ENCODE measurements at regions not wholly inside any gene's neighbourhood (a gene's known extent, or its start where the extent isn't known, plus 50 kb on each side); places are given as distances from the start of the nearest gene placed in this dataset.

DNA sequence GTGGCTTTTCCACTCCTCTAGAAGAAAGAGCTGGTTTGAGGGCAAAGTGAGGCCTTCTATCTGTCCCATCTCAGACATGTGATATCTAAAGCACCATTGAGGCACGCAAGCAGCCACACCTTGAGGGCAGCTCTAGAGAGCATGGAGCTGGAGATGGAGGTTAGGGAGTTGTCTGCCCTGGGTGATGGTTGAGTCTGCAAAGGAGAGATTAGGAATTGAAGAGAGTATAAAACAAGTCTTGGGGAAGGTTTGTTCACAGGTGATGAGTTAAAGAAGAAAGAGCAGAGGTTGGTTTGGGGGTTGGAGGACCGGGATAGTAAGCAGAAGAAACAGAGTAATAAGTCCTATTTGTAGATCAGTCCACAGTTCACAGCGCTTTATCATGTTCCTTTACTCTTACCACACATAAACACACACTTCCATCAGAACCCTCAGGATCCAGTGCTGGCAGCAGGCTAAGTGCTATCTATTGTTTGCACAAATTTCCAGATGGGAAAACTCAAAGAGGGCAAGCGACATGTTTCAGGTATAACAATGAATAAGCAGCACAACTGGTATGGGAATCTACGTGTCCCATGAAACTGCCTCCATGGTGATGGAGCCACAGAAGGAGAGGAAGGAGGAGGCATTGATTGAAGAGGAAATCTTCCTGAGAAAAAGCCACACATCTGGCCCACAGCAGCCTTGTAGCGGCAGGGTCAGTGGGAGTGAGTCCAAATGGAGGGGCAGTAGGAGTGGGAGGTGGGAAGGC, 65.8 kb downstream of the RASSF10 start:
- 84% methylated on average over 6 of the region's 6 CpGs for WGBS
- no peak overlapping the region for H3K27ac ChIP-seq
- H3K9me3 ChIP-seq = no peaks in the 10 kb centered on the region
- H3K36me3 ChIP-seq = no peaks in the 10 kb centered on the region
- TF ChIP-seq, protein P1, sequence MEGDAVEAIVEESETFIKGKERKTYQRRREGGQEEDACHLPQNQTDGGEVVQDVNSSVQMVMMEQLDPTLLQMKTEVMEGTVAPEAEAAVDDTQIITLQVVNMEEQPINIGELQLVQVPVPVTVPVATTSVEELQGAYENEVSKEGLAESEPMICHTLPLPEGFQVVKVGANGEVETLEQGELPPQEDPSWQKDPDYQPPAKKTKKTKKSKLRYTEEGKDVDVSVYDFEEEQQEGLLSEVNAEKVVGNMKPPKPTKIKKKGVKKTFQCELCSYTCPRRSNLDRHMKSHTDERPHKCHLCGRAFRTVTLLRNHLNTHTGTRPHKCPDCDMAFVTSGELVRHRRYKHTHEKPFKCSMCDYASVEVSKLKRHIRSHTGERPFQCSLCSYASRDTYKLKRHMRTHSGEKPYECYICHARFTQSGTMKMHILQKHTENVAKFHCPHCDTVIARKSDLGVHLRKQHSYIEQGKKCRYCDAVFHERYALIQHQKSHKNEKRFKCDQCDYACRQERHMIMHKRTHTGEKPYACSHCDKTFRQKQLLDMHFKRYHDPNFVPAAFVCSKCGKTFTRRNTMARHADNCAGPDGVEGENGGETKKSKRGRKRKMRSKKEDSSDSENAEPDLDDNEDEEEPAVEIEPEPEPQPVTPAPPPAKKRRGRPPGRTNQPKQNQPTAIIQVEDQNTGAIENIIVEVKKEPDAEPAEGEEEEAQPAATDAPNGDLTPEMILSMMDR (IDR thresholded peaks at IDR 0.05) = no peak
- TF ChIP-seq POLR2A (IDR thresholded peaks at IDR 0.05) (no peak), POLR2AphosphoS5 (IDR thresholded peaks at IDR 0.05) (no peak), EP300 (IDR thresholded peaks at IDR 0.05) (no peak)
- peaks cover 3% of the 10 kb centered on the region for H3K27me3 ChIP-seq
- no peak overlapping the region for H3K4me3 ChIP-seq
- H3K4me1 ChIP-seq = no peaks in the 10 kb centered on the region
- no peak for DNase-seq (ENCODE audit: low spot score in 2 of 2)

DNA sequence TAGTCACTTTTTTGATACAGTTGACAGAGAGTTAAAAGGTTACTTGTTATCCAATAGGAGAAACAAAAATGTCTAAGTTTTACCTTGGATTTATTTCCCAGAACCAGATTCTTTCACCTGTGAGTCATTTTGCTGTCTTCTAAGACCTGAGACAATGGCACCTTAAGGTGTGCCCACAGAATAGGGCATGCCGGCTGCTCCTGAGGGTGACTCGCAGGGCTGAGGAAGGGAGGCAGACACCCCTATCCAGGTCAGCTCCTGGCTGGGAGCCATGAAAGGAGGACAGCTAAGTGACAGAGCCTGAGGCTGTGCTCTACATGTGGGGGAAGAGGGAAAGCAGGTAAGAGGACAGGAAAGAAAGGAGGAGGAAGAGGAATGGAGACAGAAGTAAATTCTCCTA, 67.8 kb downstream of the RASSF10 start:
- no peaks in the 10 kb centered on the region for H3K4me1 ChIP-seq
- no peaks in the 10 kb centered on the region for H3K9me3 ChIP-seq
- no peak overlapping the region for H3K4me3 ChIP-seq
- WGBS = 62% methylated on average over 2 of the region's 2 CpGs
- no peaks in the 10 kb centered on the region for H3K36me3 ChIP-seq
- H3K27me3 ChIP-seq = peaks cover 7% of the 10 kb centered on the region
- no peak overlapping the region for H3K27ac ChIP-seq
- DNase-seq (ENCODE audit: low spot score in 2 of 2) = no peak
- TF ChIP-seq POLR2AphosphoS5 (IDR thresholded peaks at IDR 0.05) = no peak
- no peak for TF ChIP-seq POLR2A (IDR thresholded peaks at IDR 0.05)
- no peak for TF ChIP-seq EP300 (IDR thresholded peaks at IDR 0.05)
- TF ChIP-seq, protein P1 (IDR thresholded peaks at IDR 0.05) = no peak

DNA sequence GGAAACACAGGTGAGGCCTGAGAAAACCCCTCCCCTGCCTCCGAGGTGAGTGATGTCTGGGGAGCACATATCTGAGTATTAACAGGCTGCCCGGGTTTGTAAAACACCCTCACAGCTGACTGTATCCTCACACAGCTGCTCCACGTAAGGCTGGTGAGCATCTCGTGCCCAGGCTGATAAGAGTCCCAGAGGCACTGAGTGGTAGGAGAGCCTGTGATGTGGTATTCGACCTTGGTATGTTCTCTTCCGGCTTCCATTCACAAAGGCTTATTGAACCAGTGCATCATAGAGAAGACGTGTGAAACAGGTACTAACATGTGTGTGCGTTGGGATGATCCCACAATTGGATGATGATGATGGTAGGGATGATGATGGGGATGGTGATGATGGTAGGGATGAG, 71.7 kb downstream of the RASSF10 start:
- Histone ChIP-seq H3K36me3 (no peaks in the 10 kb centered on the region), H3K9me3 (no peaks in the 10 kb centered on the region), H3K27ac (no peak overlapping the region), H3K4me1 (no peaks in the 10 kb centered on the region), H3K4me3 (no peak overlapping the region), H3K27me3 (peaks cover 15% of the 10 kb centered on the region)
- no peak for DNase-seq (ENCODE audit: low spot score in 2 of 2)
- TF ChIP-seq POLR2A (IDR thresholded peaks at IDR 0.05) (no peak), EP300 (IDR thresholded peaks at IDR 0.05) (no peak), POLR2AphosphoS5 (IDR thresholded peaks at IDR 0.05) (no peak)
- TF ChIP-seq, protein P1 (IDR thresholded peaks at IDR 0.05) = no peak
- WGBS = 84% methylated on average over 8 of the region's 8 CpGs

DNA sequence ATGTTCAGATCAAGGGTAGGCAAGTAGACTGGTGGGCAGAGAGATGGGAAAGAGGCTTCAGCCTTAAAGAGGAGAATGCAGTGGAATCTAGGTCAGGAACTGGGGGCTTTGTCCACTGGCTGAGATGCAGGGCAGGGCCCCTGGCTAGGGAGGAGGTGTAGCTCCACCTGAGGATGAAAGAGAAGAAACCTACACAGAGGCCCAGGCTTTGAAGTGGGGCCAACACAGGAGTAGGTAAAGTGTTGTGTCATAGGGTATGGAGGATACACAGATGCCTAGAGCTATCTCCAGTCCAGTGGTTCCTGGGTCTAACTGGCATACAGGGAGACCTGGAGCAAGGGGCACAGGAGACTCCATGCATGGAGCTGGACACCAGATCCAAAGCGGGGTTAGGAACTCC, 73.5 kb downstream of the RASSF10 start:
- H3K36me3 ChIP-seq = no peaks in the 10 kb centered on the region
- no peaks in the 10 kb centered on the region for H3K9me3 ChIP-seq
- DNase-seq (ENCODE audit: low spot score in 2 of 2) = no peak
- no peak overlapping the region for H3K27ac ChIP-seq
- H3K27me3 ChIP-seq = peaks cover 13% of the 10 kb centered on the region
- no peak overlapping the region for H3K4me3 ChIP-seq
- TF ChIP-seq, protein P1 (IDR thresholded peaks at IDR 0.05) = no peak
- TF ChIP-seq EP300 (IDR thresholded peaks at IDR 0.05) (no peak), POLR2AphosphoS5 (IDR thresholded peaks at IDR 0.05) (no peak), POLR2A (IDR thresholded peaks at IDR 0.05) (no peak)
- no peaks in the 10 kb centered on the region for H3K4me1 ChIP-seq
- WGBS = 80% methylated on average over 1 of the region's 1 CpG

DNA sequence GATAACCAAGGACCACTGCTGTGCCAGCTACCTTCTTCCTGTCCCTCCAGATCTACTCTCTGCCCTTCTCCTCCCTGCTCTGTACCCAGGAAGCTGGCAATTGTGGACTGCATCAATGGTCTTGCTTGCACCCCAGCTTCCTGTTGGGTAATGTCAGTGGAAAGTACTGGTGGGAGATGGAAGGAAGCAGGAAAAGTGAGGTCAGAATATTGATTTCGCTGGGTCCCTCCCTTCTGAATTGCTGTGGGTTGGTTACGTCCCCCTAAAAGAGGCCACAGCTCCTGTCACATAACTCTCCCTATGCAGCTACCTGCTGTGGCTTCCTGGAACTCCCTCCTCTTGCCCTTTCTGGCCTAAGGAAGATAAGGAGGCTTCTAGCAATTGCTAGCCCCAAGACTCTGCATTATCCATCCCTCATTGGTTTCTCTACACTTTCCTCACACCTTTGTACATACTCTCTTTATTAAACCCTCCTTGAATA, 81.2 kb downstream of the RASSF10 start:
- DNase-seq (ENCODE audit: low spot score in 2 of 2) = no peak
- Histone ChIP-seq H3K27ac (no peak overlapping the region), H3K4me3 (no peak overlapping the region), H3K4me1 (peaks cover 4% of the 10 kb centered on the region), H3K36me3 (no peaks in the 10 kb centered on the region), H3K9me3 (no peaks in the 10 kb centered on the region), H3K27me3 (no peaks in the 10 kb centered on the region)
- TF ChIP-seq, protein P1 (IDR thresholded peaks at IDR 0.05) = no peak
- no peak for TF ChIP-seq POLR2AphosphoS5 (IDR thresholded peaks at IDR 0.05)
- TF ChIP-seq POLR2A (IDR thresholded peaks at IDR 0.05) = no peak
- TF ChIP-seq EP300 (IDR thresholded peaks at IDR 0.05) = no peak
- 97% methylated on average over 2 of the region's 2 CpGs for WGBS
